SK-N-SH treated with all-trans-retinoic acid at 6 μM for 48 hours (cell line): ENCODE measurements at regions not wholly inside any gene's neighbourhood (a gene's known extent, or its start where the extent isn't known, plus 50 kb on each side); places are given as distances from the start of the nearest gene placed in this dataset.

Source experiments
- ATAC-seq: fragments of 200-7000 bp; cut with Tn5 transposase; 3 replicates; pipeline ENCODE4 v1.9.1; 2020; ENCODE audit warnings: mild to moderate bottlenecking, moderate library complexity
- ARNTL ChIP-seq: fragments of 450-650 bp; formaldehyde crosslinking; IDR thresholded peaks from 2 replicates; pipeline ENCODE4 v1.5.0; 2020; ENCODE audit warnings: low read depth, mild to moderate bottlenecking, moderate library complexity, borderline replicate concordance
- CSDC2 ChIP-seq: fragments of 250-450 bp; sonication (Bioruptor Pico); IDR thresholded peaks from 2 replicates; pipeline ENCODE4 v1.5.0; 2020; ENCODE audit warnings: mild to moderate bottlenecking, moderate library complexity
- ESRRG ChIP-seq: fragments of 250-450 bp; sonication (Bioruptor Pico); IDR thresholded peaks from 2 replicates; pipeline ENCODE4 v1.6.1; 2021; ENCODE audit warnings: mild to moderate bottlenecking
- GLIS3 ChIP-seq: fragments of 250-450 bp; sonication (Bioruptor Pico); IDR thresholded peaks from 2 replicates; pipeline ENCODE4 v1.5.0; 2020; ENCODE audit warnings: mild to moderate bottlenecking, moderate library complexity
- OSR1 ChIP-seq: fragments of 250-450 bp; sonication (Bioruptor Pico); IDR thresholded peaks from 2 replicates; pipeline ENCODE4 v1.8.0; 2022; ENCODE audit warnings: moderate library complexity, mild to moderate bottlenecking, inconsistent platforms
- PPARA ChIP-seq: fragments of 250-450 bp; sonication (Bioruptor Pico); IDR thresholded peaks from 2 replicates; pipeline ENCODE4 v1.5.0; 2020; ENCODE audit warnings: mild to moderate bottlenecking, borderline replicate concordance
- RARB ChIP-seq: fragments of 250-450 bp; sonication (Bioruptor Pico); IDR thresholded peaks from 2 replicates; pipeline ENCODE4 v1.8.0; 2021; ENCODE audit warnings: mild to moderate bottlenecking, moderate library complexity
- SNAI2 ChIP-seq: fragments of 250-450 bp; sonication (Bioruptor Pico); IDR thresholded peaks from 2 replicates; pipeline ENCODE4 v1.5.0; 2020; ENCODE audit warnings: mild to moderate bottlenecking, moderate library complexity
- ZFP30 ChIP-seq: fragments of 450-650 bp; formaldehyde crosslinking; IDR thresholded peaks from 2 replicates; pipeline ENCODE4 v1.5.0; 2022; ENCODE audit warnings: mild to moderate bottlenecking, moderate library complexity
- TF ChIP-seq, protein P1 (sequence below): fragments of 250-450 bp; sonication (Bioruptor Pico); IDR thresholded peaks from 2 replicates; pipeline ENCODE4 v1.5.0; 2020; ENCODE audit warnings: mild to moderate bottlenecking, moderate library complexity
- TF ChIP-seq, protein P2 (sequence below): fragments of 250-450 bp; sonication (Bioruptor Pico); IDR thresholded peaks from 2 replicates; pipeline ENCODE4 v1.5.1; 2021; ENCODE audit warnings: mild to moderate bottlenecking, moderate library complexity
- TF ChIP-seq, protein P3 (sequence below): fragments of 250-450 bp; sonication (Bioruptor Pico); IDR thresholded peaks from 2 replicates; pipeline ENCODE4 v1.8.0; 2021; ENCODE audit warnings: low read depth, mild to moderate bottlenecking, moderate library complexity, borderline replicate concordance
- TF ChIP-seq, protein P4 (sequence below): fragments of 250-450 bp; sonication (Bioruptor Pico); IDR thresholded peaks from 2 replicates; pipeline ENCODE4 v1.8.0; 2020; ENCODE audit warnings: mild to moderate bottlenecking, moderate library complexity, borderline replicate concordance
- TF ChIP-seq, protein P5 (sequence below): fragments of 250-450 bp; sonication (Bioruptor Pico); IDR thresholded peaks from 2 replicates; pipeline ENCODE4 v1.5.1; 2020; ENCODE audit warnings: low read depth, mild to moderate bottlenecking, moderate library complexity

DNA sequence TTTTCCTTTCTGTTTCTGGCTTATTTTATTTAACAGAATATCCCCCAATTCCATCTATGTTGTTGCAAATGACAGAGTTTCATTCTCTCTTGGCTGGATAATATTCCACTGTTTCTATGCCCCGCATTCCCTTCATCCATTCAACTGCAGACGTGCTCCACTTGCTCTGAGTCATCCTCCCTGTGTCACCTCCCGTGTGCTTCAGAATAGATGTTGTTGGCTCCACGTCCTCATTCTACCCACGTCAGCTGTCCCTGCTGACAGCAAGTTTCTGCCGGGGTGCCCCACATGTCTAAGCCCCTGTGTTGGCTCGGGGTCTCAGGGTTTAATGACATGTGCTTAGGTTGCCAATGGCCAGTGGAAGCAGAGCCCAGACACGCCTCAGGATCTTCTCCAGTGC lies 1041.0 kb downstream of the UQCRFS1 start:
- no peak for ATAC-seq
- TF ChIP-seq, protein P1, sequence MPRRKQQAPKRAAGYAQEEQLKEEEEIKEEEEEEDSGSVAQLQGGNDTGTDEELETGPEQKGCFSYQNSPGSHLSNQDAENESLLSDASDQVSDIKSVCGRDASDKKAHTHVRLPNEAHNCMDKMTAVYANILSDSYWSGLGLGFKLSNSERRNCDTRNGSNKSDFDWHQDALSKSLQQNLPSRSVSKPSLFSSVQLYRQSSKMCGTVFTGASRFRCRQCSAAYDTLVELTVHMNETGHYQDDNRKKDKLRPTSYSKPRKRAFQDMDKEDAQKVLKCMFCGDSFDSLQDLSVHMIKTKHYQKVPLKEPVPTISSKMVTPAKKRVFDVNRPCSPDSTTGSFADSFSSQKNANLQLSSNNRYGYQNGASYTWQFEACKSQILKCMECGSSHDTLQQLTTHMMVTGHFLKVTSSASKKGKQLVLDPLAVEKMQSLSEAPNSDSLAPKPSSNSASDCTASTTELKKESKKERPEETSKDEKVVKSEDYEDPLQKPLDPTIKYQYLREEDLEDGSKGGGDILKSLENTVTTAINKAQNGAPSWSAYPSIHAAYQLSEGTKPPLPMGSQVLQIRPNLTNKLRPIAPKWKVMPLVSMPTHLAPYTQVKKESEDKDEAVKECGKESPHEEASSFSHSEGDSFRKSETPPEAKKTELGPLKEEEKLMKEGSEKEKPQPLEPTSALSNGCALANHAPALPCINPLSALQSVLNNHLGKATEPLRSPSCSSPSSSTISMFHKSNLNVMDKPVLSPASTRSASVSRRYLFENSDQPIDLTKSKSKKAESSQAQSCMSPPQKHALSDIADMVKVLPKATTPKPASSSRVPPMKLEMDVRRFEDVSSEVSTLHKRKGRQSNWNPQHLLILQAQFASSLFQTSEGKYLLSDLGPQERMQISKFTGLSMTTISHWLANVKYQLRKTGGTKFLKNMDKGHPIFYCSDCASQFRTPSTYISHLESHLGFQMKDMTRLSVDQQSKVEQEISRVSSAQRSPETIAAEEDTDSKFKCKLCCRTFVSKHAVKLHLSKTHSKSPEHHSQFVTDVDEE (CRISPR knock-in tag) = no peak
- TF ChIP-seq ARNTL (CRISPR knock-in tag) = no peak
- TF ChIP-seq, protein P2, sequence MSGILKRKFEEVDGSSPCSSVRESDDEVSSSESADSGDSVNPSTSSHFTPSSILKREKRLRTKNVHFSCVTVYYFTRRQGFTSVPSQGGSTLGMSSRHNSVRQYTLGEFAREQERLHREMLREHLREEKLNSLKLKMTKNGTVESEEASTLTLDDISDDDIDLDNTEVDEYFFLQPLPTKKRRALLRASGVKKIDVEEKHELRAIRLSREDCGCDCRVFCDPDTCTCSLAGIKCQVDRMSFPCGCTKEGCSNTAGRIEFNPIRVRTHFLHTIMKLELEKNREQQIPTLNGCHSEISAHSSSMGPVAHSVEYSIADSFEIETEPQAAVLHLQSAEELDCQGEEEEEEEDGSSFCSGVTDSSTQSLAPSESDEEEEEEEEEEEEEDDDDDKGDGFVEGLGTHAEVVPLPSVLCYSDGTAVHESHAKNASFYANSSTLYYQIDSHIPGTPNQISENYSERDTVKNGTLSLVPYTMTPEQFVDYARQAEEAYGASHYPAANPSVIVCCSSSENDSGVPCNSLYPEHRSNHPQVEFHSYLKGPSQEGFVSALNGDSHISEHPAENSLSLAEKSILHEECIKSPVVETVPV = no peak

DNA sequence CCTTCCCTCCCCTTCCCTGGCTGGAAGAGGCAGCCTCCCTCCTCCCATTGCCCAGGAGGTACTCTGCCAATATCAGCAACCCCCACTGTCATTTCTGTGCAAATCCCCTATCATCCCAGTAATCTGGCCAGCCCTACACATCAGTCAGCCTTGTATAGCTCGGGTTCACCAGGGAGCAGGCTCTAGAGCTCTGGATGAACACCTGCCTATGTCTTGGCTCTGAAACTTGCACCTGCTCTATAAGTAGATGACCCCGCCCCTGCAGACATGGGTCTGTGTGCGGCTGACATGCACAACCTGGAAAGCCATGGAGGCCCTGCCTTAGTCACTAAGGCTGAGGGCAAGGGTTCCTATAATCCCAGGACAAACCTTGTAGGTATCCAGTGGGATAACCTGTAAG lies 1042.9 kb downstream of the UQCRFS1 start:
- no peak for ATAC-seq
- TF ChIP-seq, protein P3, sequence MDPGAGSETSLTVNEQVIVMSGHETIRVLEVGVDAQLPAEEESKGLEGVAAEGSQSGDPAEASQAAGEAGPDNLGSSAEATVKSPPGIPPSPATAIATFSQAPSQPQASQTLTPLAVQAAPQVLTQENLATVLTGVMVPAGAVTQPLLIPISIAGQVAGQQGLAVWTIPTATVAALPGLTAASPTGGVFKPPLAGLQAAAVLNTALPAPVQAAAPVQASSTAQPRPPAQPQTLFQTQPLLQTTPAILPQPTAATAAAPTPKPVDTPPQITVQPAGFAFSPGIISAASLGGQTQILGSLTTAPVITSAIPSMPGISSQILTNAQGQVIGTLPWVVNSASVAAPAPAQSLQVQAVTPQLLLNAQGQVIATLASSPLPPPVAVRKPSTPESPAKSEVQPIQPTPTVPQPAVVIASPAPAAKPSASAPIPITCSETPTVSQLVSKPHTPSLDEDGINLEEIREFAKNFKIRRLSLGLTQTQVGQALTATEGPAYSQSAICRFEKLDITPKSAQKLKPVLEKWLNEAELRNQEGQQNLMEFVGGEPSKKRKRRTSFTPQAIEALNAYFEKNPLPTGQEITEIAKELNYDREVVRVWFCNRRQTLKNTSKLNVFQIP (CRISPR knock-in tag) = no peak
- TF ChIP-seq ARNTL (CRISPR knock-in tag) (no peak), ESRRG (CRISPR knock-in tag) (no peak), PPARA (CRISPR knock-in tag) (no peak), CSDC2 (no peak)

DNA sequence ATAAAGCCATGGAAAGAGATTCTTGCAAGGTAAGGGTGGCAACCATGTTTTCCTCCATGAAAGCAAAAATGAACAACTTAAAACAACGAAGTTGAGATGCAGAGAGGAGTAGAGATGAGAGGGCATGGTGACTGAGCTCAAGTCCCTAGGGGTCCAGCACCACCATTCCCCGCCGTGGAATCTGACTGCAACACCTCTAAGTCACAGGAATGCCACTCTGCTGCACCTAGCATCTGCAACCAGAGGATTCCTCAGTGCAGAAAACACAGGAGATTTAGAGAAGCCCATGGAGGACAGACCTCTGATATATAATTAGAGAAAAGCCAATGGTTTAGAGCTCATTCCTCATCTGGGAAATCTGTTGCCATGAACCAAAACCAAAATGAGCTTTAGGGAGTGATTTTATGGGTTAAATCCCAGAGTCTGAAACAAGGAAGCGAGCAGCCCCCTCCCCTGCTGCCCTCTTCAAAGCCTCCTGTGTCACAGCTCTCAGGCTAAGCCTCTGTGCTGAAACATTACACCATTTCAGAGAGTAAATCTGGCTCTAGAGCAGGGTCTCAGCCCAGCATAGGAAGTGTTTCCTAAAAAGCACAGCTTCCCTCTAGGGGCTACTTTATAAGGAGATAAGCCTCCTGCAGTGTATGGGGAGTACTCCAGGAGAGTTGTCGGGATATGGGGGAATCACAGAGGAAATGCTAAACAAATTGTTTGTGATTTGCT lies 1043.6 kb downstream of the UQCRFS1 start:
- ATAC-seq = no peak
- TF ChIP-seq, protein P3 (CRISPR knock-in tag) = no peak
- no peak for TF ChIP-seq OSR1
- no peak for TF ChIP-seq GLIS3 (CRISPR knock-in tag)
- no peak for TF ChIP-seq SNAI2 (CRISPR knock-in tag)
- no peak for TF ChIP-seq ESRRG (CRISPR knock-in tag)
- TF ChIP-seq, protein P2 = no peak
- TF ChIP-seq RARB = no peak
- TF ChIP-seq, protein P4, sequence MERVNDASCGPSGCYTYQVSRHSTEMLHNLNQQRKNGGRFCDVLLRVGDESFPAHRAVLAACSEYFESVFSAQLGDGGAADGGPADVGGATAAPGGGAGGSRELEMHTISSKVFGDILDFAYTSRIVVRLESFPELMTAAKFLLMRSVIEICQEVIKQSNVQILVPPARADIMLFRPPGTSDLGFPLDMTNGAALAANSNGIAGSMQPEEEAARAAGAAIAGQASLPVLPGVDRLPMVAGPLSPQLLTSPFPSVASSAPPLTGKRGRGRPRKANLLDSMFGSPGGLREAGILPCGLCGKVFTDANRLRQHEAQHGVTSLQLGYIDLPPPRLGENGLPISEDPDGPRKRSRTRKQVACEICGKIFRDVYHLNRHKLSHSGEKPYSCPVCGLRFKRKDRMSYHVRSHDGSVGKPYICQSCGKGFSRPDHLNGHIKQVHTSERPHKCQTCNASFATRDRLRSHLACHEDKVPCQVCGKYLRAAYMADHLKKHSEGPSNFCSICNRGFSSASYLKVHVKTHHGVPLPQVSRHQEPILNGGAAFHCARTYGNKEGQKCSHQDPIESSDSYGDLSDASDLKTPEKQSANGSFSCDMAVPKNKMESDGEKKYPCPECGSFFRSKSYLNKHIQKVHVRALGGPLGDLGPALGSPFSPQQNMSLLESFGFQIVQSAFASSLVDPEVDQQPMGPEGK (CRISPR knock-in tag) = no peak
- TF ChIP-seq, protein P5, sequence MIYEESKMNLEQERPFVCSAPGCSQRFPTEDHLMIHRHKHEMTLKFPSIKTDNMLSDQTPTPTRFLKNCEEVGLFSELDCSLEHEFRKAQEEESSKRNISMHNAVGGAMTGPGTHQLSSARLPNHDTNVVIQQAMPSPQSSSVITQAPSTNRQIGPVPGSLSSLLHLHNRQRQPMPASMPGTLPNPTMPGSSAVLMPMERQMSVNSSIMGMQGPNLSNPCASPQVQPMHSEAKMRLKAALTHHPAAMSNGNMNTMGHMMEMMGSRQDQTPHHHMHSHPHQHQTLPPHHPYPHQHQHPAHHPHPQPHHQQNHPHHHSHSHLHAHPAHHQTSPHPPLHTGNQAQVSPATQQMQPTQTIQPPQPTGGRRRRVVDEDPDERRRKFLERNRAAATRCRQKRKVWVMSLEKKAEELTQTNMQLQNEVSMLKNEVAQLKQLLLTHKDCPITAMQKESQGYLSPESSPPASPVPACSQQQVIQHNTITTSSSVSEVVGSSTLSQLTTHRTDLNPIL = no peak
- TF ChIP-seq ZFP30 (CRISPR knock-in tag) = no peak
- no peak for TF ChIP-seq PPARA (CRISPR knock-in tag)
